ENCODE measurements at regions not wholly inside any gene's neighbourhood (a gene's known extent, or its start where the extent isn't known, plus 50 kb on each side); places are given as distances from the start of the nearest gene placed in this dataset.

- no peak for TF ChIP-seq POLR2A (IDR thresholded peaks at IDR 0.05)
- TF ChIP-seq, protein P1, sequence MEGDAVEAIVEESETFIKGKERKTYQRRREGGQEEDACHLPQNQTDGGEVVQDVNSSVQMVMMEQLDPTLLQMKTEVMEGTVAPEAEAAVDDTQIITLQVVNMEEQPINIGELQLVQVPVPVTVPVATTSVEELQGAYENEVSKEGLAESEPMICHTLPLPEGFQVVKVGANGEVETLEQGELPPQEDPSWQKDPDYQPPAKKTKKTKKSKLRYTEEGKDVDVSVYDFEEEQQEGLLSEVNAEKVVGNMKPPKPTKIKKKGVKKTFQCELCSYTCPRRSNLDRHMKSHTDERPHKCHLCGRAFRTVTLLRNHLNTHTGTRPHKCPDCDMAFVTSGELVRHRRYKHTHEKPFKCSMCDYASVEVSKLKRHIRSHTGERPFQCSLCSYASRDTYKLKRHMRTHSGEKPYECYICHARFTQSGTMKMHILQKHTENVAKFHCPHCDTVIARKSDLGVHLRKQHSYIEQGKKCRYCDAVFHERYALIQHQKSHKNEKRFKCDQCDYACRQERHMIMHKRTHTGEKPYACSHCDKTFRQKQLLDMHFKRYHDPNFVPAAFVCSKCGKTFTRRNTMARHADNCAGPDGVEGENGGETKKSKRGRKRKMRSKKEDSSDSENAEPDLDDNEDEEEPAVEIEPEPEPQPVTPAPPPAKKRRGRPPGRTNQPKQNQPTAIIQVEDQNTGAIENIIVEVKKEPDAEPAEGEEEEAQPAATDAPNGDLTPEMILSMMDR (IDR thresholded peaks at IDR 0.05): no peak
Measured at GRCh38 chr11:92390783-92391182, 166.2 kb downstream of the FAT3 start.

Measured in heart left ventricle (tissue), 13 donors.